ENCODE measurements at regions not wholly inside any gene's neighbourhood (a gene's known extent, or its start where the extent isn't known, plus 50 kb on each side); places are given as distances from the start of the nearest gene placed in this dataset.
A peak's percentile ranks its signal among the peaks of the same experiment; 100 is the strongest.

GRCh38 chr6:25058441-25058840 lies 122.7 kb upstream of the RIPOR2 start:
- no peaks in the 10 kb centered on the region for H3K27me3 Mint-ChIP-seq

GRCh38 chr6:25058941-25059340 lies 123.2 kb upstream of the RIPOR2 start:
- WGBS (ENCODE audit: insufficient coverage), result 100% methylated on average over 4 of the region's 4 CpGs
- no peak for DNase-seq
- no peak overlapping the region for H3K27ac ChIP-seq (ENCODE audit: low read length)
- Mint-ChIP-seq H3K27me3 (no peaks in the 10 kb centered on the region), H3K4me1 (peaks cover 34 to 38% (median 38%) of the 10 kb centered on the region in 3 donors), H3K4me3 (no peak overlapping the region), H3K27ac (no peak overlapping the region), H3K9me3 (no peaks in the 10 kb centered on the region), H3K36me3 (no peaks in the 10 kb centered on the region)
- H3K4me3 ChIP-seq (ENCODE audit: control insufficient read depth in 1 of 2, extremely low read depth in 1 of 2, low read length in 1 of 2), result no peak overlapping the region
- H3K4me1 ChIP-seq (ENCODE audit: control insufficient read depth in 1 of 2, extremely low read depth in 1 of 2, insufficient read depth in 2 of 2, low read length in 2 of 2), result peaks cover 17 to 38% of the 10 kb centered on the region in 2 experiments
- no peaks in the 10 kb centered on the region for H3K9me3 ChIP-seq
- H3K27me3 ChIP-seq (replicated peaks in 1 of 2; ENCODE audit: control insufficient read depth in 2 of 2, extremely low read depth in 1 of 2, insufficient read depth in 2 of 2, low read length in 1 of 2), result no peaks in the 10 kb centered on the region
- no peak for ATAC-seq (replicated peaks in 1 of 4)
- ChIA-PET POLR2A (no interaction called here), CTCF (no interaction called here)
- H3K36me3 ChIP-seq (ENCODE audit: control insufficient read depth in 2 of 2, extremely low read depth in 1 of 2, insufficient read depth in 1 of 2, low read length in 1 of 2), result no peaks in the 10 kb centered on the region

More at GRCh38 chr6:25058441-25058840, 122.7 kb upstream of the RIPOR2 start:
- H3K27ac Mint-ChIP-seq, result peak overlapping the region in 1 of 2 donors; percentile 39
- Histone ChIP-seq H3K27me3 (replicated peaks in 1 of 2; ENCODE audit: control insufficient read depth in 2 of 2, extremely low read depth in 1 of 2, insufficient read depth in 2 of 2, low read length in 1 of 2) (no peaks in the 10 kb centered on the region), H3K36me3 (ENCODE audit: control insufficient read depth in 2 of 2, extremely low read depth in 1 of 2, insufficient read depth in 1 of 2, low read length in 1 of 2) (no peaks in the 10 kb centered on the region), H3K27ac (ENCODE audit: low read length) (no peak overlapping the region), H3K4me1 (ENCODE audit: control insufficient read depth in 1 of 2, extremely low read depth in 1 of 2, insufficient read depth in 2 of 2, low read length in 2 of 2) (peaks cover 19 to 43% of the 10 kb centered on the region in 2 experiments), H3K4me3 (ENCODE audit: control insufficient read depth in 1 of 2, extremely low read depth in 1 of 2, low read length in 1 of 2) (no peak overlapping the region), H3K9me3 (no peaks in the 10 kb centered on the region)
- ATAC-seq (replicated peaks in 1 of 4) (no peak), DNase-seq (no peak)
- POLR2A ChIA-PET, result no interaction called here
- no CpG with 5 or more reads among the region's 5 CpGs for WGBS (ENCODE audit: insufficient coverage)
- H3K4me1 Mint-ChIP-seq, result peaks cover 39 to 43% (median 43%) of the 10 kb centered on the region in 3 donors
- CTCF ChIA-PET, result no interaction called here
- H3K4me3 Mint-ChIP-seq, result no peak overlapping the region
- H3K9me3 Mint-ChIP-seq, result no peaks in the 10 kb centered on the region
- H3K36me3 Mint-ChIP-seq, result no peaks in the 10 kb centered on the region

DNA sequence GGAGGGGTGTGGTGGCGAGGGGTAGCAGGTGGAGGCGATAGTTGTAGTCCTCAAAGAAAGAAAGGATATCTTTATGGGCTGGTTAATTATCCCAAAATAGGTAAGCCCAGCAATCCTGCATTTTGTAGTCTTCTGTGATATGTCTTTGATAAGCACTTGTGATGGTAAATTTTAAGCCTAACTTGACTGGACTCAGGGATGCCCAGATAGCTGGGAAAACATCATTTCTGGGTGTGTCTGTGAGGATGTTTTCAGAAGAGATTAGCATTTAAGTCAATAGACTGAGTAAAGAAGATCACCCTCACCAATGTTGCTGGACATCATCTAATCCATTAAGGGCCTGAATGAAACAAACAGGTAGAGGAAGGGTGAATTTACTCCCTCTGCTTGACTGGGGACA lies 124.8 kb upstream of the RIPOR2 start:
- no peaks in the 10 kb centered on the region for H3K27me3 ChIP-seq (replicated peaks in 1 of 2; ENCODE audit: control insufficient read depth in 2 of 2, extremely low read depth in 1 of 2, insufficient read depth in 2 of 2, low read length in 1 of 2)
- Mint-ChIP-seq H3K9me3 (no peaks in the 10 kb centered on the region), H3K27me3 (no peaks in the 10 kb centered on the region), H3K27ac (no peak overlapping the region), H3K4me1 (peaks cover 24 to 27% (median 25%) of the 10 kb centered on the region in 3 donors), H3K4me3 (no peak overlapping the region), H3K36me3 (no peaks in the 10 kb centered on the region)
- H3K4me1 ChIP-seq (ENCODE audit: control insufficient read depth in 1 of 2, extremely low read depth in 1 of 2, insufficient read depth in 2 of 2, low read length in 2 of 2), result peaks cover 14 to 24% of the 10 kb centered on the region in 2 experiments
- DNase-seq (no peak), ATAC-seq (replicated peaks in 1 of 4) (no peak)
- no peaks in the 10 kb centered on the region for H3K9me3 ChIP-seq
- 100% methylated on average over 2 of the region's 2 CpGs for WGBS (ENCODE audit: insufficient coverage)
- ChIA-PET POLR2A (no interaction called here), CTCF (interaction anchor here in 1 of 2 donors (1.3 kb wide), 1 partner anchor 11 kb away, joined by 3 read pairs; no protein-coding TSS in a partner anchor)
- H3K4me3 ChIP-seq (ENCODE audit: control insufficient read depth in 1 of 2, extremely low read depth in 1 of 2, low read length in 1 of 2), result no peak overlapping the region
- no peak overlapping the region for H3K27ac ChIP-seq (ENCODE audit: low read length)
- no peaks in the 10 kb centered on the region for H3K36me3 ChIP-seq (ENCODE audit: control insufficient read depth in 2 of 2, extremely low read depth in 1 of 2, insufficient read depth in 1 of 2, low read length in 1 of 2)

- ChIA-PET CTCF (interaction anchor here in 1 of 2 donors (1.0 to 1.3 kb wide), 4 partner anchors 10 to 476 kb away, joined by 3 to 4 read pairs (median 3); no protein-coding TSS in a partner anchor), POLR2A (no interaction called here)
- ATAC-seq (replicated peaks in 1 of 4) (no peak), DNase-seq (no peak)
- Histone ChIP-seq H3K36me3 (ENCODE audit: control insufficient read depth in 2 of 2, extremely low read depth in 1 of 2, insufficient read depth in 1 of 2, low read length in 1 of 2) (no peaks in the 10 kb centered on the region), H3K27ac (ENCODE audit: low read length) (no peak overlapping the region), H3K9me3 (no peaks in the 10 kb centered on the region), H3K4me3 (ENCODE audit: control insufficient read depth in 1 of 2, extremely low read depth in 1 of 2, low read length in 1 of 2) (no peak overlapping the region), H3K4me1 (ENCODE audit: control insufficient read depth in 1 of 2, extremely low read depth in 1 of 2, insufficient read depth in 2 of 2, low read length in 2 of 2) (peaks cover 7 to 15% of the 10 kb centered on the region in 2 experiments), H3K27me3 (replicated peaks in 1 of 2; ENCODE audit: control insufficient read depth in 2 of 2, extremely low read depth in 1 of 2, insufficient read depth in 2 of 2, low read length in 1 of 2) (no peaks in the 10 kb centered on the region)
- Mint-ChIP-seq H3K4me3 (no peak overlapping the region), H3K9me3 (no peaks in the 10 kb centered on the region), H3K27ac (no peak overlapping the region), H3K36me3 (no peaks in the 10 kb centered on the region), H3K4me1 (peaks cover 15 to 18% (median 16%) of the 10 kb centered on the region in 3 donors), H3K27me3 (no peaks in the 10 kb centered on the region)
- 100% methylated on average over 1 of the region's 6 CpGs for WGBS (ENCODE audit: insufficient coverage)
Measured at GRCh38 chr6:25061289-25061936, 125.7 kb upstream of the RIPOR2 start.

DNA sequence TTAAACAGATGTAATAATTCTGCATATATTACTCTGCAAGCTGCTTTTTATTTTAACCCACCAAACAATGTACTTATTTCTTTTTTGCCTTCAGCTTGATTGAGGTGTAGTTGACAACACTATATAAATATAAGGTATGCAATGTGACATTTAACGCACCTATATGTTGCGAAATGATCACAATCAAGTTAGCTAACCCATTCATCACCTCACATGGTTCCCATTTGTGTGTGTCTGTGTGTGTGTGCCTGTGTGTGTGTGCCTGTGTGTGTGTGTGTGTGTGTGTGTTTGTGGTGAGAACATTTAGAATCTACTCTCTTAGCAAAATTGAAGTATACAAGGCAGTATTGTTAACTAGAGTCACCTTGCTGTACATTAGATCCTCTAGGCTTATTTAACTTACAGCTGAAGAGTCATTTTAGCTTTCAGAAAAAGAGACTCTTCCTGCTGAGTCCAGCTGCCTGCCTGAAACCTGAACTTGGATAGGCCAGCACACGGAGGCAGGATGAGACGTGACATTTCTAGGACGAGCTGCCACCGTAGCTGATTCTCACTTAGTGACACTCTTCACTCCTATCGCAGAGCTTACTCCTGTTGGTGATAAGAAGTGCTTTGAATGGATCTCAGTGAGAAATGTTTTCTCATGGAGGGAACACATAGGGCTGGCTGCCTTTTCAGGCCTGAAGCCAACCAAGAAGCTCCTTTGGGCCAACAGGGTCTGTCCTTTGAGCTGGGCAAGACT lies 126.5 kb upstream of the RIPOR2 start:
- peaks cover under 1 to 7% of the 10 kb centered on the region in 2 experiments for H3K4me1 ChIP-seq (ENCODE audit: control insufficient read depth in 1 of 2, extremely low read depth in 1 of 2, insufficient read depth in 2 of 2, low read length in 2 of 2)
- ATAC-seq (replicated peaks in 1 of 4), result no peak
- POLR2A ChIA-PET, result interaction anchor here in 1 of 2 donors (1.5 kb wide), 1 partner anchor 8 kb away, joined by 4 read pairs; no protein-coding TSS in a partner anchor
- no peaks in the 10 kb centered on the region for H3K9me3 ChIP-seq
- H3K4me3 Mint-ChIP-seq, result no peak overlapping the region
- 100% methylated on average over 2 of the region's 7 CpGs for WGBS (ENCODE audit: insufficient coverage)
- no peaks in the 10 kb centered on the region for H3K36me3 ChIP-seq (ENCODE audit: control insufficient read depth in 2 of 2, extremely low read depth in 1 of 2, insufficient read depth in 1 of 2, low read length in 1 of 2)
- CTCF ChIA-PET, result interaction anchor here in 1 of 2 donors (0.8 to 1.2 kb wide), 4 partner anchors 9 to 477 kb away, joined by 3 to 4 read pairs (median 3); no protein-coding TSS in a partner anchor
- H3K27ac Mint-ChIP-seq, result no peak overlapping the region
- no peak overlapping the region for H3K27ac ChIP-seq (ENCODE audit: low read length)
- peaks cover 8 to 10% (median 9%) of the 10 kb centered on the region in 3 donors for H3K4me1 Mint-ChIP-seq
- no peak for DNase-seq
- H3K4me3 ChIP-seq (ENCODE audit: control insufficient read depth in 1 of 2, extremely low read depth in 1 of 2, low read length in 1 of 2), result no peak overlapping the region
- H3K27me3 ChIP-seq (replicated peaks in 1 of 2; ENCODE audit: control insufficient read depth in 2 of 2, extremely low read depth in 1 of 2, insufficient read depth in 2 of 2, low read length in 1 of 2), result no peaks in the 10 kb centered on the region
- no peaks in the 10 kb centered on the region for H3K27me3 Mint-ChIP-seq
- no peaks in the 10 kb centered on the region for H3K36me3 Mint-ChIP-seq
- no peaks in the 10 kb centered on the region for H3K9me3 Mint-ChIP-seq

DNA sequence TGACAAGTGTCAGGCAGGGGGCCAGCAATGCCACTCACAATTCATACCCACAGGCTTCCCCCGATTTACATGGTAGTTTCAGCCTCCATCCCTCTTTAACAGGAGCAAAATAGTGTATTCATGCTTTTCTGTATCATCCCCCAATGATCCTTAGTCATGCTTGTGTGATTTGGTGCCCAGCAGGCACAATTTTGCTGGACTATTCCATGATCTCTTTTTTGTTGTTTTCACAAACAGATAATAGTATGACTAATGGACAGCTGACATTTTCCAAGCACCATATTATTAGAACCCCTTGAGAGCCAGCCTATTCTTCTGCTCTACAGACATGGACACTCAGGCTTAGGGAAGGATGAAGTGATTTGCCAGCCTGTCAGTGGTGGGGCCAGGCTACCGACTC lies 128.2 kb upstream of the RIPOR2 start:
- WGBS (ENCODE audit: insufficient coverage), result no CpG with 5 or more reads among the region's 2 CpGs
- no peak overlapping the region for H3K27ac Mint-ChIP-seq
- ATAC-seq (replicated peaks in 1 of 4) (no peak), DNase-seq (no peak)
- ChIA-PET CTCF (no interaction called here), POLR2A (interaction anchor here in 1 of 2 donors (1.5 kb wide), 1 partner anchor 10 kb away, joined by 4 read pairs; no protein-coding TSS in a partner anchor)
- peaks cover 0 to 6% (median 0%) of the 10 kb centered on the region in 3 donors for H3K4me1 Mint-ChIP-seq
- H3K36me3 Mint-ChIP-seq, result no peaks in the 10 kb centered on the region
- H3K27me3 Mint-ChIP-seq, result no peaks in the 10 kb centered on the region
- Histone ChIP-seq H3K9me3 (no peaks in the 10 kb centered on the region), H3K4me3 (ENCODE audit: control insufficient read depth in 1 of 2, extremely low read depth in 1 of 2, low read length in 1 of 2) (no peak overlapping the region), H3K27ac (ENCODE audit: low read length) (no peak overlapping the region), H3K36me3 (ENCODE audit: control insufficient read depth in 2 of 2, extremely low read depth in 1 of 2, insufficient read depth in 1 of 2, low read length in 1 of 2) (no peaks in the 10 kb centered on the region), H3K4me1 (ENCODE audit: control insufficient read depth in 1 of 2, extremely low read depth in 1 of 2, insufficient read depth in 2 of 2, low read length in 2 of 2) (no peaks in the 10 kb centered on the region), H3K27me3 (replicated peaks in 1 of 2; ENCODE audit: control insufficient read depth in 2 of 2, extremely low read depth in 1 of 2, insufficient read depth in 2 of 2, low read length in 1 of 2) (no peaks in the 10 kb centered on the region)
- no peaks in the 10 kb centered on the region for H3K9me3 Mint-ChIP-seq
- no peak overlapping the region for H3K4me3 Mint-ChIP-seq
